Esophagus muscularis mucosa (tissue), 4 donors: ENCODE measurements at regions not wholly inside any gene's neighbourhood (a gene's known extent, or its start where the extent isn't known, plus 50 kb on each side); places are given as distances from the start of the nearest gene placed in this dataset.
A peak's percentile ranks its signal among the peaks of the same experiment; 100 is the strongest.

Experiments used
- DNase-seq: peaks from one replicate; pipeline ENCODE4 v3.0.0-alpha.2; 2017; ENCODE audit errors: extremely low spot score
- H3K27ac ChIP-seq, 4 donors: fragments of 200-600 bp; sonication (generic); replicated peaks in 1 of 4; 1 replicate in 3 of 4; 2 replicates in 1 of 4; pipeline ENCODE4 v1.5.1; 2016 to 2019; ENCODE audit warnings: mild to moderate bottlenecking in 1 of 4
- H3K27me3 ChIP-seq, 4 donors: fragments of 200-600 bp; sonication (generic); one replicate each; pipeline versions ENCODE4 v1.5.1 to v1.6.0; 2016 to 2019
- H3K36me3 ChIP-seq, 4 donors: fragments of 200-600 bp; sonication (generic); one replicate each; pipeline ENCODE4 v1.5.1; 2016 to 2019
- H3K4me1 ChIP-seq, 4 donors: fragments of 200-600 bp; sonication (generic); one replicate each; pipeline ENCODE4 v1.5.1; 2016 to 2019
- H3K4me3 ChIP-seq, 4 donors: fragments of 200-600 bp; sonication (generic); 1 replicate in 2 of 4; 2 replicates in 2 of 4; pipeline ENCODE4 v1.5.1; 2016 to 2019; ENCODE audit warnings: mild to moderate bottlenecking in 4 of 4, moderate library complexity in 1 of 4
- H3K9me3 ChIP-seq, 4 donors: fragments of 200-600 bp; sonication (generic); 1 replicate in 3 of 4; 2 replicates in 1 of 4; pipeline ENCODE4 v1.5.1; 2016 to 2019
- EP300 ChIP-seq: sonication (generic); formaldehyde crosslinking; IDR thresholded peaks from one replicate; pipeline ENCODE4 v1.6.1; 2017; ENCODE audit warnings: antibody characterized with exemption
- POLR2A ChIP-seq: fragments of 450-650 bp; IDR thresholded peaks from one replicate; pipeline ENCODE4 v1.6.1; 2017; ENCODE audit warnings: antibody characterized with exemption, moderate library complexity, mild to moderate bottlenecking, low read depth
- POLR2AphosphoS5 ChIP-seq, 2 donors: sonication (generic); formaldehyde crosslinking; IDR thresholded peaks; one replicate each; pipeline ENCODE4 v1.6.1; 2017; ENCODE audit warnings: antibody characterized with exemption in 2 of 2
- WGBS: methylation state at CpG from one replicate; pipeline ENCODE4 v1.1.5; 2018; 5-methylcytosine and 5-hydroxymethylcytosine counted together
- intact Hi-C: fragments of 100-400 bp; cut with DNase I; formaldehyde crosslinking; loops from one replicate; pipeline ENCODE4 v1.15.1; 2023
- TF ChIP-seq, protein P1 (sequence below), 3 experiments: fragments of 200-600 bp in 2 of 3; fragments of 450-650 bp in 1 of 3; sonication (generic) in 2 of 3; IDR thresholded peaks; one replicate each; pipeline ENCODE4 v1.5.1; 2017 to 2019; ENCODE audit warnings: antibody characterized with exemption in 3 of 3, mild to moderate bottlenecking in 2 of 3, moderate library complexity in 1 of 3

DNA sequence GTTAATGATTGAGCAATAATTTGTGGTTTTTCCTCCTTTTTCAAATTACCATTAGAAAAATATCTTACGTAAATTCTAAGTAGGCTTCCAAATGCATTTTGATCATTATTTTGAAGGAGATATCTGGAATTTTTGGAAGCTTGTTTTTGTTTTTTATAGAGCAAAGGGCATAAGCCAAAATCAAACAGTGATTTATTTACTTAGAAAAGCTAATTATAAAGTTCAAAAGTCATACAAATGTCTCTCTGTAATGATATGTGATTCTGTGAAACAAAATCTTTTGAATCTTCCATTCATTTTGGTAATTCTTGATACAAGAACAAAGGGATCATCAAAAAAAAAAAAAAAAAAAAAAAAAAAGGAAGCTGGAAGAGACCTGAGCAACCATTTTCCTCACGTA, 416.8 kb downstream of the ETNK1 start:
- Histone ChIP-seq H3K4me1 (no peaks in the 10 kb centered on the region), H3K36me3 (no peaks in the 10 kb centered on the region), H3K9me3 (no peaks in the 10 kb centered on the region), H3K27me3 (no peaks in the 10 kb centered on the region), H3K4me3 (no peak overlapping the region), H3K27ac (no peak overlapping the region)
- DNase-seq = no peak
- intact Hi-C loops = no loop called here
- 92% methylated on average over 2 of the region's 2 CpGs for WGBS
- TF ChIP-seq POLR2A (no peak), POLR2AphosphoS5 (IDR thresholded peaks at IDR 0.05) (no peak), EP300 (no peak)
- TF ChIP-seq, protein P1, sequence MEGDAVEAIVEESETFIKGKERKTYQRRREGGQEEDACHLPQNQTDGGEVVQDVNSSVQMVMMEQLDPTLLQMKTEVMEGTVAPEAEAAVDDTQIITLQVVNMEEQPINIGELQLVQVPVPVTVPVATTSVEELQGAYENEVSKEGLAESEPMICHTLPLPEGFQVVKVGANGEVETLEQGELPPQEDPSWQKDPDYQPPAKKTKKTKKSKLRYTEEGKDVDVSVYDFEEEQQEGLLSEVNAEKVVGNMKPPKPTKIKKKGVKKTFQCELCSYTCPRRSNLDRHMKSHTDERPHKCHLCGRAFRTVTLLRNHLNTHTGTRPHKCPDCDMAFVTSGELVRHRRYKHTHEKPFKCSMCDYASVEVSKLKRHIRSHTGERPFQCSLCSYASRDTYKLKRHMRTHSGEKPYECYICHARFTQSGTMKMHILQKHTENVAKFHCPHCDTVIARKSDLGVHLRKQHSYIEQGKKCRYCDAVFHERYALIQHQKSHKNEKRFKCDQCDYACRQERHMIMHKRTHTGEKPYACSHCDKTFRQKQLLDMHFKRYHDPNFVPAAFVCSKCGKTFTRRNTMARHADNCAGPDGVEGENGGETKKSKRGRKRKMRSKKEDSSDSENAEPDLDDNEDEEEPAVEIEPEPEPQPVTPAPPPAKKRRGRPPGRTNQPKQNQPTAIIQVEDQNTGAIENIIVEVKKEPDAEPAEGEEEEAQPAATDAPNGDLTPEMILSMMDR (IDR thresholded peaks at IDR 0.05) = no peak

DNA sequence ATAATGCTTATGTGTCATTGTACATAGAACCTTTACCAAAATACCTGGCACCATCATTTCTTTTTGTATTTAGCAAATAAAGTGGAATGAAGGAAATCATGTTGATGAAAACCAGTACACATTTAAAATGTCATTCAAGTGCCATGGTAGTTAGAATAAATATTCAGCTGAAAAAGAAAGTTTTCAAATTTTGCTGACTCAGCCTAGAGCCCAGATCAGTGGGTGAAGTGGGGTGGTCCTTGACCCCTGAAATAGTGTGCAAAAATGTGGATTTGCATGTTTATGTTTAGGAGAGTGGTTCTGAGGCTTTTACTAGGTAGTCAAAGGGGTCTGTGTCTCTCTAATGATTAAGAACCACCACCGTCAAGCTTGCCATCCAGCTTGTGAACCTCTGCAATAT, 418.7 kb downstream of the ETNK1 start:
- 91% methylated on average over 1 of the region's 1 CpG for WGBS
- H3K4me3 ChIP-seq = no peak overlapping the region

DNA sequence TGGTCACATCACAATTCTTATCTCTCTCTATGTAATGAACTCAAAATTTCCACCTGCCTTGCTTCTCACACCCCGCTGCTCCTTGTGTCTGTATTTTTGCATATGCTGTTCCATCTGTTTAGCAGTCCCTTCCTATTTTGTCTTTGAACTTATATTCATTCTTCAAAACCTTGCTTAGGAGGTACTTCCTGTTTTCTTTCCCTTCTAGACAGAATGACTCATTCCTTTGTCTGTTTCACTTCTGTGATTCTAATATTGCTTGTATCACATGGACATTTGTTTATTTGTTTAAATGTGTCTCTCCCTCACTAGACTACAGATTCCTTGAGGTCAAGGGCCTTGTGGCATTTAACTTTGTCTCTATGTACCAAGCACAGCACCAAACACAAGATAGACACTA, 424.2 kb downstream of the ETNK1 start:
- WGBS = 91% methylated on average over 1 of the region's 1 CpG

More for the DNA sequence above, 418.7 kb downstream of the ETNK1 start:
- Histone ChIP-seq H3K4me1 (no peaks in the 10 kb centered on the region), H3K27ac (no peak overlapping the region), H3K27me3 (no peaks in the 10 kb centered on the region), H3K9me3 (no peaks in the 10 kb centered on the region), H3K36me3 (no peaks in the 10 kb centered on the region)
- DNase-seq = no peak
- intact Hi-C loops = no loop called here
- TF ChIP-seq POLR2AphosphoS5 (IDR thresholded peaks at IDR 0.05) = no peak
- no peak for TF ChIP-seq POLR2A
- TF ChIP-seq, protein P1 (IDR thresholded peaks at IDR 0.05) = no peak

DNA sequence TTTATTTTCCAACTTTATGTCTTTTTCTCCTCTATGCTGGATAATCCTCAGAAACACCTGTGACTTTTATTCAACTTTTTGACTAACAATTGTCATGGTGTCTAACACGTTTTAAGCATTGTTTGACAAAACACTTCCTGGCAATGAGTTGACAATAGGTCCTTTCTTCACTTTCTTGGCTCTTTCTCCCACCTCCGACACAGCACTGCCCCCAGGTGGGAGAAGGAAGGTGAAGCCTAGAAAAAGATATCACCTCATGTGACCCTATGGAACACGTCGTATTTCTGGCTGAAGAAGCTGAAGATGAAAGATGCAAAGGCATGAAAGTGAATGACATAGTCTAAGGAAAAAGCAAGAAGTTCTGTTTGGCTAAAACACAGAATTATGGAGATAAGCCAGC, 430.0 kb downstream of the ETNK1 start:
- Histone ChIP-seq H3K4me3 (no peak overlapping the region), H3K9me3 (no peaks in the 10 kb centered on the region), H3K36me3 (no peaks in the 10 kb centered on the region), H3K27ac (no peak overlapping the region), H3K27me3 (no peaks in the 10 kb centered on the region), H3K4me1 (peaks cover 0 to 5% (median 2%) of the 10 kb centered on the region in 4 donors)
- 15% methylated on average over 4 of the region's 4 CpGs for WGBS
- TF ChIP-seq EP300 (no peak), POLR2A (no peak), POLR2AphosphoS5 (IDR thresholded peaks at IDR 0.05) (no peak)
- TF ChIP-seq, protein P1 (IDR thresholded peaks at IDR 0.05) = peak; percentile 51 to 67 (median 57)
- no peak for DNase-seq
- intact Hi-C loops = no loop called here

More for the DNA sequence above, 424.2 kb downstream of the ETNK1 start:
- no peak for TF ChIP-seq EP300
- TF ChIP-seq, protein P1 (IDR thresholded peaks at IDR 0.05) = no peak
- no peak for TF ChIP-seq POLR2A
- TF ChIP-seq POLR2AphosphoS5 (IDR thresholded peaks at IDR 0.05) = no peak
- H3K4me1 ChIP-seq = no peaks in the 10 kb centered on the region
- no peak overlapping the region for H3K4me3 ChIP-seq
- H3K27me3 ChIP-seq = no peaks in the 10 kb centered on the region
- no peaks in the 10 kb centered on the region for H3K36me3 ChIP-seq
- intact Hi-C loops = no loop called here
- no peaks in the 10 kb centered on the region for H3K9me3 ChIP-seq
- H3K27ac ChIP-seq = no peak overlapping the region
- no peak for DNase-seq

DNA sequence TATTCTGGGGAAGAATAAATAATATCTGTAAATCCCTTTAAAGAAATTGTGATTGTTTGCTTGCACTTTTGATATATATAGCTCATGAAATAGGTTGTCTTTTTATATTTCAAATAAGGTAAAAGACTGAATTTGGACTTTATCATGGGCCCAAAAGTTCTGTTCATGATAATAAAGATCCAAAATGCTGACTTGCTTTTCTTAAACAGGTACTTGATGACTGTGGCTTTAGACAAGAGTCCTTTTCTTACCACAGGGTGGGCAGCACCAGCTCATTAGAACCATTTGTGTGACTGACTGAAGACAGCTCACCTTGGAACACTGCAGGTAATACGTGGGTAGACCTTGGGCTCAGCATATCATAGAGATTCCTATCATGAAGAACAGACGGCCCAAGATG, 432.6 kb downstream of the ETNK1 start:
- DNase-seq = no peak
- no peaks in the 10 kb centered on the region for H3K27me3 ChIP-seq
- TF ChIP-seq POLR2A = no peak
- TF ChIP-seq POLR2AphosphoS5 (IDR thresholded peaks at IDR 0.05) = no peak
- TF ChIP-seq EP300 = no peak
- TF ChIP-seq, protein P1 (IDR thresholded peaks at IDR 0.05) = no peak
- no peaks in the 10 kb centered on the region for H3K9me3 ChIP-seq
- no peak overlapping the region for H3K27ac ChIP-seq
- no peaks in the 10 kb centered on the region for H3K36me3 ChIP-seq
- peaks cover 0 to 5% (median 2%) of the 10 kb centered on the region in 4 donors for H3K4me1 ChIP-seq
- intact Hi-C loops = no loop called here
- no peak overlapping the region for H3K4me3 ChIP-seq
- WGBS = 83% methylated on average over 2 of the region's 2 CpGs
